IMR-90 (cell line): ENCODE measurements at regions not wholly inside any gene's neighbourhood (a gene's known extent, or its start where the extent isn't known, plus 50 kb on each side); places are given as distances from the start of the nearest gene placed in this dataset.

ENCODE experiments used
- ATAC-seq: fragments of 200-7000 bp; cut with Tn5 transposase; 2 replicates; pipeline ENCODE4 v1.9.1; 2020; ENCODE audit warnings: low read depth, mild to moderate bottlenecking, moderate library complexity
- BruUV-seq: library from RNA; stranded (reverse); fragments of 400-500 nt; replicated peaks from 2 replicates; lab custom pipeline; 2021; lab: Mats Ljungman, UMichigan
- CTCF ChIA-PET: fragments of 300-600 bp; formaldehyde crosslinking; extraction: SDS; loops from one replicate; lab custom pipeline; 2021; ENCODE audit warnings: antibody characterized with exemption; lab: Yijun Ruan, JAX
- POLR2A ChIA-PET: fragments of 300-600 bp; sonication (Branson Sonifier 250); formaldehyde crosslinking; loops from one replicate; lab custom pipeline; 2022; ENCODE audit warnings: antibody characterized with exemption; ENCODE audit not compliant: unreplicated experiment; lab: Charles Lee
- DNase-seq: peaks from one replicate; pipeline ENCODE4 v3.0.0; 2013
- H2AFZ ChIP-seq: replicated peaks from 2 replicates; pipeline ENCODE3; 2013; ENCODE audit warnings: low read length, mild to moderate bottlenecking; ENCODE audit not compliant: poor library complexity
- H2AK5ac ChIP-seq: 2 replicates; pipeline ENCODE4 v1.6.1; 2013; ENCODE audit warnings: low read depth, low read length, inconsistent platforms
- H2AK9ac ChIP-seq: replicated peaks from 2 replicates; pipeline ENCODE3; 2013; ENCODE audit warnings: mild to moderate bottlenecking, low read depth, low read length, moderate library complexity; ENCODE audit not compliant: poor library complexity
- H2BK120ac ChIP-seq: 2 replicates; pipeline ENCODE4 v1.6.1; 2013; ENCODE audit warnings: low read depth, low read length, inconsistent platforms
- H2BK15ac ChIP-seq: 3 replicates; pipeline ENCODE4 v1.6.1; 2013; ENCODE audit warnings: low read depth, low read length, inconsistent platforms
- H2BK20ac ChIP-seq: 2 replicates; pipeline ENCODE4 v1.6.1; 2013; ENCODE audit warnings: low read depth, mild to moderate bottlenecking, inconsistent platforms, low read length, moderate library complexity
- H2BK5ac ChIP-seq: 2 replicates; pipeline ENCODE4 v1.6.1; 2013; ENCODE audit warnings: mild to moderate bottlenecking, low read depth, low read length, inconsistent platforms; ENCODE audit not compliant: poor library complexity, severe bottlenecking
- H3K14ac ChIP-seq: replicated peaks from 2 replicates; pipeline ENCODE4 v1.6.1; 2013; ENCODE audit warnings: low read depth, low read length, inconsistent platforms
- H3K18ac ChIP-seq: 2 replicates; pipeline ENCODE4 v1.6.1; 2013; ENCODE audit warnings: low read depth, low read length, control low read depth
- H3K23ac ChIP-seq: 2 replicates; pipeline ENCODE4 v1.6.1; 2013; ENCODE audit warnings: low read depth, low read length, inconsistent platforms
- H3K27ac ChIP-seq: 2 replicates; pipeline ENCODE4 v1.5.1; 2013; ENCODE audit warnings: mild to moderate bottlenecking, control low read depth, low read length; ENCODE audit not compliant: insufficient read depth
- H3K27me3 ChIP-seq: 2 replicates; pipeline ENCODE4 v1.6.1; 2013; ENCODE audit warnings: low read length; ENCODE audit not compliant: control insufficient read depth, insufficient read depth
- H3K36me3 ChIP-seq: 2 replicates; pipeline ENCODE4 v1.6.1; 2013; ENCODE audit warnings: low read length, mixed read lengths; ENCODE audit not compliant: control insufficient read depth, insufficient read depth
- H3K4ac ChIP-seq: 2 replicates; pipeline ENCODE4 v1.6.1; 2013; ENCODE audit warnings: low read depth, low read length, inconsistent platforms
- H3K4me1 ChIP-seq: 2 replicates; pipeline ENCODE4 v1.6.1; 2013; ENCODE audit warnings: low read length, mixed read lengths; ENCODE audit not compliant: control insufficient read depth, insufficient read depth
- H3K4me2 ChIP-seq: 2 replicates; pipeline ENCODE4 v1.6.1; 2013; ENCODE audit warnings: low read depth, mild to moderate bottlenecking, control low read depth, low read length, moderate library complexity
- H3K4me3 ChIP-seq: 2 replicates; pipeline ENCODE4 v1.5.1; 2013; ENCODE audit warnings: low read depth, mild to moderate bottlenecking, control low read depth, low read length, moderate library complexity; ENCODE audit not compliant: insufficient read depth
- H3K56ac ChIP-seq: 2 replicates; pipeline ENCODE4 v1.6.1; 2013; ENCODE audit warnings: low read length, inconsistent platforms; ENCODE audit not compliant: insufficient read depth; ENCODE audit errors: extremely low read depth
- H3K79me1 ChIP-seq, 2 experiments: 2 replicates each; pipeline ENCODE4 v1.6.1; 2013; ENCODE audit warnings: low read length in 2 of 2, inconsistent platforms in 1 of 2, low read depth in 1 of 2
- H3K9ac ChIP-seq: 2 replicates; pipeline ENCODE4 v1.6.1; 2013; ENCODE audit warnings: low read depth, low read length, control low read depth
- H3K9me1 ChIP-seq: 2 replicates; pipeline ENCODE4 v1.6.1; 2013; ENCODE audit warnings: low read length, inconsistent platforms; ENCODE audit not compliant: insufficient read depth
- H3K9me3 ChIP-seq: 2 replicates; pipeline ENCODE4 v1.6.1; 2013; ENCODE audit warnings: low read length; ENCODE audit not compliant: control insufficient read depth, insufficient read depth
- H4K20me1 ChIP-seq: 2 replicates; pipeline ENCODE4 v1.6.1; 2013; ENCODE audit warnings: low read length, inconsistent platforms; ENCODE audit not compliant: insufficient read depth
- H4K5ac ChIP-seq: 2 replicates; pipeline ENCODE4 v1.6.1; 2013; ENCODE audit warnings: mild to moderate bottlenecking, low read depth, low read length, control low read depth
- H4K8ac ChIP-seq, 2 experiments: 2 replicates each; pipeline ENCODE4 v1.6.1; 2013; ENCODE audit warnings: low read depth in 2 of 2, low read length in 2 of 2, control low read depth in 1 of 2, inconsistent platforms in 1 of 2
- H4K91ac ChIP-seq: 2 replicates; pipeline ENCODE4 v1.6.1; 2013; ENCODE audit warnings: low read depth, low read length, inconsistent platforms; ENCODE audit not compliant: insufficient read depth
- BHLHE40 ChIP-seq: fragments of 150-350 bp; IDR thresholded peaks from 2 replicates; pipeline ENCODE4 v1.6.1; 2016; ENCODE audit warnings: mild to moderate bottlenecking, low read depth, low read length
- CEBPB ChIP-seq: IDR thresholded peaks from 2 replicates; pipeline ENCODE4 v1.6.1; 2012; ENCODE audit warnings: low read depth, low read length, improper control_type of control experiment
- CHD1 ChIP-seq: IDR thresholded peaks from 2 replicates; pipeline ENCODE4 v1.6.1; 2012; ENCODE audit warnings: low read depth, low read length, improper control_type of control experiment
- FOS ChIP-seq: fragments of 150-350 bp; IDR thresholded peaks from 2 replicates; pipeline ENCODE4 v1.6.1; 2016; ENCODE audit warnings: low read depth, low read length
- MAFK ChIP-seq: IDR thresholded peaks from 2 replicates; pipeline ENCODE4 v1.6.1; 2012; ENCODE audit warnings: low read depth, low read length, improper control_type of control experiment
- MAZ ChIP-seq: IDR thresholded peaks from 2 replicates; pipeline ENCODE4 v1.6.1; 2012; ENCODE audit warnings: low read depth, mild to moderate bottlenecking, low read length, improper control_type of control experiment, moderate library complexity, borderline replicate concordance
- MXI1 ChIP-seq: IDR thresholded peaks from 2 replicates; pipeline ENCODE4 v1.6.1; 2012; ENCODE audit warnings: low read depth, mild to moderate bottlenecking, low read length, moderate library complexity, borderline replicate concordance
- NFE2L2 ChIP-seq: fragments of 150-350 bp; IDR thresholded peaks from 2 replicates; pipeline ENCODE4 v1.6.1; 2016; ENCODE audit warnings: low read depth, mild to moderate bottlenecking, low read length
- POLR2A ChIP-seq: IDR thresholded peaks from 2 replicates; pipeline ENCODE4 v1.6.1; 2012; ENCODE audit warnings: mild to moderate bottlenecking, low read depth, low read length
- RAD21 ChIP-seq: IDR thresholded peaks from 2 replicates; pipeline ENCODE4 v1.6.1; 2012; ENCODE audit warnings: low read length, improper control_type of control experiment
- RCOR1 ChIP-seq: IDR thresholded peaks from 2 replicates; pipeline ENCODE4 v1.6.1; 2012; ENCODE audit warnings: mild to moderate bottlenecking, low read length, improper control_type of control experiment; ENCODE audit not compliant: insufficient replicate concordance
- RFX5 ChIP-seq: IDR thresholded peaks from 2 replicates; pipeline ENCODE4 v1.8.0; 2012; ENCODE audit warnings: low read depth, mild to moderate bottlenecking, low read length, moderate library complexity
- SMC3 ChIP-seq: fragments of 150-350 bp; IDR thresholded peaks from 2 replicates; pipeline ENCODE4 v1.6.1; 2016; ENCODE audit warnings: low read depth, mild to moderate bottlenecking, antibody characterized with exemption, low read length, moderate library complexity
- WGBS, 2 experiments: methylation state at CpG; one replicate each; pipeline versions ENCODE4 v1.1.5 to v1.1.7; 2013; ENCODE audit warnings: missing lambda C conversion rate in 2 of 2; ENCODE audit not compliant: insufficient read length in 1 of 2; ENCODE audit errors: extremely low coverage in 2 of 2; 5-methylcytosine and 5-hydroxymethylcytosine counted together
- dilution Hi-C: fragments of 300-500 bp; cut with HindIII; formaldehyde crosslinking; loops from one replicate; pipeline ENCODE4 v1.14.3; 2018; ENCODE audit warnings: low sequenced_read_pairs; ENCODE audit not compliant: unreplicated experiment
- in situ Hi-C: fragments of 300-500 bp; cut with MboI; formaldehyde crosslinking; loops from 3 replicates; pipeline ENCODE4 v1.14.3; 2019; ENCODE audit warnings: low sequenced_read_pairs, inconsistent platforms, mixed read lengths
- intact Hi-C: fragments of 100-400 bp; cut with micrococcal nuclease; formaldehyde crosslinking; loops from 2 replicates; pipeline ENCODE4 v1.10.0; 2022
- TF ChIP-seq, protein P1 (sequence below): fragments of 150-350 bp; IDR thresholded peaks from 2 replicates; pipeline ENCODE4 v1.6.1; 2016; ENCODE audit warnings: low read depth, mild to moderate bottlenecking, low read length, moderate library complexity, borderline replicate concordance
- TF ChIP-seq, protein P2 (sequence below): fragments of 150-350 bp; IDR thresholded peaks from 2 replicates; pipeline ENCODE4 v1.6.1; 2017; ENCODE audit warnings: mild to moderate bottlenecking, antibody characterized with exemption, low read length, low read depth
- TF ChIP-seq, protein P3 (sequence below): conservative IDR thresholded peaks from 2 replicates; pipeline ENCODE4 v1.5.1; 2012; ENCODE audit warnings: mild to moderate bottlenecking, low read depth, low read length, improper control_type of control experiment

DNA sequence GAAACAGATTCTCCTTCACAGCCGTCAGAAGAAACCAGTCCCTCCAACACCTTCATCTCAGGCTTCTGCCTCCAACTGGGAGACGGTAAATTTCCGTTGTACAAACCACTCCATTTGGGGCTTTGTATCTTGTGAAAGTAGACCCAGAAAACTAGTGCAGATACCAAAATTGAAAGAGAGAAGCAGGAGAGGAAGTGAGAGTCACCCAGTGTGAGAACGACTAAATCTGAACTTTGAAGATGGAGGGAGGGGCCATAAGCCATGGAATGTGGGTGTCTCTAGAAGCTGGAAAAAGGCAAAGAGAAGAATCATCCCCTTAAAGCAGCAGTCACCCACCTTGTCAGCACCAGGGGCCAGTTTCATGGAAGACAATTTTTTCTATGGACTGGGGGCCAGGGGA is 88.3 kb upstream of the LRATD1 start:
- no peaks in the 10 kb centered on the region for H3K27me3 ChIP-seq

More for the DNA sequence above, 88.3 kb upstream of the LRATD1 start:
- Histone ChIP-seq H3K4me2 (no peak overlapping the region), H3K36me3 (no peaks in the 10 kb centered on the region), H4K5ac (no peak overlapping the region), H3K4me3 (no peak overlapping the region), H3K23ac (no peak overlapping the region), H2AFZ (no peak overlapping the region), H3K27ac (no peak overlapping the region), H3K14ac (no peak overlapping the region), H2BK20ac (no peak overlapping the region), H2AK9ac (no peak overlapping the region), H4K91ac (no peak overlapping the region), H3K4me1 (peaks cover 4% of the 10 kb centered on the region), H3K56ac (no peak overlapping the region), H3K9me3 (no peaks in the 10 kb centered on the region), H3K79me1 (no peaks in the 10 kb centered on the region), H3K9me1 (no peaks in the 10 kb centered on the region), H2BK5ac (no peak overlapping the region), H4K20me1 (no peaks in the 10 kb centered on the region), H3K9ac (no peak overlapping the region), H3K4ac (no peak overlapping the region), H2BK120ac (no peak overlapping the region), H3K18ac (no peak overlapping the region), H2BK15ac (no peak overlapping the region), H2AK5ac (no peak overlapping the region), H4K8ac (no peak overlapping the region)
- ATAC-seq (no peak), DNase-seq (no peak)
- WGBS, 2 experiments: no CpG with 5 or more reads among the region's 4 CpGs
- BruUV-seq: no TSS peak
- ChIA-PET CTCF (no interaction called here), POLR2A (no interaction called here)
- no peak for TF ChIP-seq MXI1
- TF ChIP-seq NFE2L2: no peak
- TF ChIP-seq CHD1: no peak
- no peak for TF ChIP-seq SMC3
- no peak for TF ChIP-seq CEBPB
- no peak for TF ChIP-seq RFX5
- TF ChIP-seq POLR2A: no peak
- TF ChIP-seq MAZ: no peak
- TF ChIP-seq MAFK: no peak
- TF ChIP-seq, protein P1, sequence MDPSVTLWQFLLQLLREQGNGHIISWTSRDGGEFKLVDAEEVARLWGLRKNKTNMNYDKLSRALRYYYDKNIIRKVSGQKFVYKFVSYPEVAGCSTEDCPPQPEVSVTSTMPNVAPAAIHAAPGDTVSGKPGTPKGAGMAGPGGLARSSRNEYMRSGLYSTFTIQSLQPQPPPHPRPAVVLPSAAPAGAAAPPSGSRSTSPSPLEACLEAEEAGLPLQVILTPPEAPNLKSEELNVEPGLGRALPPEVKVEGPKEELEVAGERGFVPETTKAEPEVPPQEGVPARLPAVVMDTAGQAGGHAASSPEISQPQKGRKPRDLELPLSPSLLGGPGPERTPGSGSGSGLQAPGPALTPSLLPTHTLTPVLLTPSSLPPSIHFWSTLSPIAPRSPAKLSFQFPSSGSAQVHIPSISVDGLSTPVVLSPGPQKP: no peak
- TF ChIP-seq RCOR1: no peak
- no peak for TF ChIP-seq RAD21
- TF ChIP-seq, protein P2, sequence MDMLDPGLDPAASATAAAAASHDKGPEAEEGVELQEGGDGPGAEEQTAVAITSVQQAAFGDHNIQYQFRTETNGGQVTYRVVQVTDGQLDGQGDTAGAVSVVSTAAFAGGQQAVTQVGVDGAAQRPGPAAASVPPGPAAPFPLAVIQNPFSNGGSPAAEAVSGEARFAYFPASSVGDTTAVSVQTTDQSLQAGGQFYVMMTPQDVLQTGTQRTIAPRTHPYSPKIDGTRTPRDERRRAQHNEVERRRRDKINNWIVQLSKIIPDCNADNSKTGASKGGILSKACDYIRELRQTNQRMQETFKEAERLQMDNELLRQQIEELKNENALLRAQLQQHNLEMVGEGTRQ: no peak
- TF ChIP-seq, protein P3, sequence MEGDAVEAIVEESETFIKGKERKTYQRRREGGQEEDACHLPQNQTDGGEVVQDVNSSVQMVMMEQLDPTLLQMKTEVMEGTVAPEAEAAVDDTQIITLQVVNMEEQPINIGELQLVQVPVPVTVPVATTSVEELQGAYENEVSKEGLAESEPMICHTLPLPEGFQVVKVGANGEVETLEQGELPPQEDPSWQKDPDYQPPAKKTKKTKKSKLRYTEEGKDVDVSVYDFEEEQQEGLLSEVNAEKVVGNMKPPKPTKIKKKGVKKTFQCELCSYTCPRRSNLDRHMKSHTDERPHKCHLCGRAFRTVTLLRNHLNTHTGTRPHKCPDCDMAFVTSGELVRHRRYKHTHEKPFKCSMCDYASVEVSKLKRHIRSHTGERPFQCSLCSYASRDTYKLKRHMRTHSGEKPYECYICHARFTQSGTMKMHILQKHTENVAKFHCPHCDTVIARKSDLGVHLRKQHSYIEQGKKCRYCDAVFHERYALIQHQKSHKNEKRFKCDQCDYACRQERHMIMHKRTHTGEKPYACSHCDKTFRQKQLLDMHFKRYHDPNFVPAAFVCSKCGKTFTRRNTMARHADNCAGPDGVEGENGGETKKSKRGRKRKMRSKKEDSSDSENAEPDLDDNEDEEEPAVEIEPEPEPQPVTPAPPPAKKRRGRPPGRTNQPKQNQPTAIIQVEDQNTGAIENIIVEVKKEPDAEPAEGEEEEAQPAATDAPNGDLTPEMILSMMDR: no peak
- TF ChIP-seq FOS: no peak
- TF ChIP-seq BHLHE40: no peak
- in situ Hi-C loops (no loop called here), intact Hi-C loops (no loop called here), dilution Hi-C loops (no loop called here)
